MM.1S (cell line): ENCODE measurements at regions not wholly inside any gene's neighbourhood (a gene's known extent, or its start where the extent isn't known, plus 50 kb on each side); places are given as distances from the start of the nearest gene placed in this dataset.

Experiments used
- EZH2 ChIP-seq: fragments of 300-600 bp; sonication (generic); optimal IDR thresholded peaks from 2 replicates; pipeline ENCODE3; 2017; ENCODE audit warnings: low read depth, mild to moderate bottlenecking, antibody characterized with exemption, low read length, mixed read lengths
- EZH2phosphoT487 ChIP-seq: fragments of 300-600 bp; sonication (generic); IDR thresholded peaks from 2 replicates; pipeline ENCODE4 v1.6.1; 2018; ENCODE audit warnings: antibody characterized with exemption, low read length
- TF ChIP-seq, protein P1 (sequence below): fragments of 300-600 bp; sonication (generic); IDR thresholded peaks from 2 replicates; pipeline ENCODE4 v1.5.1; 2016; ENCODE audit warnings: antibody characterized with exemption, low read length, mixed read lengths

DNA sequence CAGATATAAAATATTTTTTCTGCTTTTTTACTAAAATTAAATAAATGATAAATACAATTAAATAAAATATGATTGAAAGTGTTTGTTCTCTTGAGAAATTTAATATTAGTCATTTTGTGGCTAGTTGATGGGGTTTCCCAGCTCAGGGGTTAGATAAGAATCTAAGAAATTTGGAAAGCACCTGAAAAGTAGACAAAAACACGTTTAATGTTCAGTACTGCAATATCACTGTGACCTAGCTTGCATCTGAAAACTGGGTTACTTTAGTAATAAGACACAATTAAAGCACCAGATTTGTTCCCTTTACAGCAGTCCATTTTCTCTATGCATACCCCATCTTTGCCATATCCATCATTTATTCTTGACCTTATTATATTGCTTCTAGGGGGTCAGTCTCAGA is 1454.8 kb upstream of the SPRY2 start:
- TF ChIP-seq EZH2phosphoT487 (no peak), EZH2 (no peak)
- TF ChIP-seq, protein P1, sequence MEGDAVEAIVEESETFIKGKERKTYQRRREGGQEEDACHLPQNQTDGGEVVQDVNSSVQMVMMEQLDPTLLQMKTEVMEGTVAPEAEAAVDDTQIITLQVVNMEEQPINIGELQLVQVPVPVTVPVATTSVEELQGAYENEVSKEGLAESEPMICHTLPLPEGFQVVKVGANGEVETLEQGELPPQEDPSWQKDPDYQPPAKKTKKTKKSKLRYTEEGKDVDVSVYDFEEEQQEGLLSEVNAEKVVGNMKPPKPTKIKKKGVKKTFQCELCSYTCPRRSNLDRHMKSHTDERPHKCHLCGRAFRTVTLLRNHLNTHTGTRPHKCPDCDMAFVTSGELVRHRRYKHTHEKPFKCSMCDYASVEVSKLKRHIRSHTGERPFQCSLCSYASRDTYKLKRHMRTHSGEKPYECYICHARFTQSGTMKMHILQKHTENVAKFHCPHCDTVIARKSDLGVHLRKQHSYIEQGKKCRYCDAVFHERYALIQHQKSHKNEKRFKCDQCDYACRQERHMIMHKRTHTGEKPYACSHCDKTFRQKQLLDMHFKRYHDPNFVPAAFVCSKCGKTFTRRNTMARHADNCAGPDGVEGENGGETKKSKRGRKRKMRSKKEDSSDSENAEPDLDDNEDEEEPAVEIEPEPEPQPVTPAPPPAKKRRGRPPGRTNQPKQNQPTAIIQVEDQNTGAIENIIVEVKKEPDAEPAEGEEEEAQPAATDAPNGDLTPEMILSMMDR = no peak
